Tibial artery (tissue), 4 donors: ENCODE measurements at regions not wholly inside any gene's neighbourhood (a gene's known extent, or its start where the extent isn't known, plus 50 kb on each side); places are given as distances from the start of the nearest gene placed in this dataset.

Experiments used
- DNase-seq, 2 donors: peaks; one replicate each; pipeline ENCODE4 v3.0.0-alpha.2; 2019
- H3K27ac ChIP-seq, 2 donors: fragments of 200-600 bp; sonication (generic) in 1 of 2; 1 replicate in 1 of 2; 2 replicates in 1 of 2; pipeline ENCODE4 v1.5.1; 2018 to 2019; ENCODE audit warnings: mild to moderate bottlenecking in 1 of 2
- H3K27me3 ChIP-seq, 2 donors: fragments of 200-600 bp; sonication (generic) in 1 of 2; one replicate each; pipeline versions ENCODE4 v1.5.1 to v1.6.0; 2016 to 2019
- H3K36me3 ChIP-seq, 3 donors: fragments of 200-600 bp; sonication (generic) in 2 of 3; one replicate each; pipeline ENCODE4 v1.5.1; 2016 to 2019; ENCODE audit warnings: mild to moderate bottlenecking in 2 of 3
- H3K4me1 ChIP-seq, 4 donors: fragments of 200-600 bp; sonication (generic) in 2 of 4; 1 replicate in 3 of 4; 2 replicates in 1 of 4; pipeline ENCODE4 v1.5.1; 2016 to 2019
- H3K4me3 ChIP-seq, 2 donors: fragments of 200-600 bp; sonication (generic) in 1 of 2; 1 replicate in 1 of 2; 2 replicates in 1 of 2; pipeline ENCODE4 v1.5.1; 2018 to 2019; ENCODE audit warnings: mild to moderate bottlenecking in 2 of 2
- H3K9me3 ChIP-seq, 3 donors: fragments of 200-600 bp; sonication (generic) in 1 of 3; one replicate each; pipeline ENCODE4 v1.5.1; 2016 to 2019
- intact Hi-C: fragments of 100-400 bp; cut with DNase I; formaldehyde crosslinking; loops from one replicate; pipeline ENCODE4 v1.15.0; 2023; ENCODE audit warnings: low total_unique reads
- TF ChIP-seq, protein P1 (sequence below), 2 experiments: fragments of 200-600 bp in 1 of 2; fragments of 450-650 bp in 1 of 2; IDR thresholded peaks; one replicate each; pipeline ENCODE4 v1.5.1; 2017 to 2019; ENCODE audit warnings: antibody characterized with exemption in 2 of 2, mild to moderate bottlenecking in 1 of 2, moderate library complexity in 1 of 2

- intact Hi-C loops = no loop called here
- TF ChIP-seq, protein P1, sequence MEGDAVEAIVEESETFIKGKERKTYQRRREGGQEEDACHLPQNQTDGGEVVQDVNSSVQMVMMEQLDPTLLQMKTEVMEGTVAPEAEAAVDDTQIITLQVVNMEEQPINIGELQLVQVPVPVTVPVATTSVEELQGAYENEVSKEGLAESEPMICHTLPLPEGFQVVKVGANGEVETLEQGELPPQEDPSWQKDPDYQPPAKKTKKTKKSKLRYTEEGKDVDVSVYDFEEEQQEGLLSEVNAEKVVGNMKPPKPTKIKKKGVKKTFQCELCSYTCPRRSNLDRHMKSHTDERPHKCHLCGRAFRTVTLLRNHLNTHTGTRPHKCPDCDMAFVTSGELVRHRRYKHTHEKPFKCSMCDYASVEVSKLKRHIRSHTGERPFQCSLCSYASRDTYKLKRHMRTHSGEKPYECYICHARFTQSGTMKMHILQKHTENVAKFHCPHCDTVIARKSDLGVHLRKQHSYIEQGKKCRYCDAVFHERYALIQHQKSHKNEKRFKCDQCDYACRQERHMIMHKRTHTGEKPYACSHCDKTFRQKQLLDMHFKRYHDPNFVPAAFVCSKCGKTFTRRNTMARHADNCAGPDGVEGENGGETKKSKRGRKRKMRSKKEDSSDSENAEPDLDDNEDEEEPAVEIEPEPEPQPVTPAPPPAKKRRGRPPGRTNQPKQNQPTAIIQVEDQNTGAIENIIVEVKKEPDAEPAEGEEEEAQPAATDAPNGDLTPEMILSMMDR (IDR thresholded peaks at IDR 0.05) = no peak
- Histone ChIP-seq H3K27ac (no peak overlapping the region), H3K27me3 (no peaks in the 10 kb centered on the region), H3K4me1 (no peaks in the 10 kb centered on the region), H3K9me3 (no peaks in the 10 kb centered on the region), H3K36me3 (no peaks in the 10 kb centered on the region), H3K4me3 (no peak overlapping the region)
- DNase-seq = no peak
These were observed 328.2 kb upstream of the DACH1 start for GRCh38 chr13:72195044-72195704.

- TF ChIP-seq, protein P1 (IDR thresholded peaks at IDR 0.05) = no peak
- no peak for DNase-seq
These were observed 327.5 kb upstream of the DACH1 start for GRCh38 chr13:72194523-72194922.

DNA sequence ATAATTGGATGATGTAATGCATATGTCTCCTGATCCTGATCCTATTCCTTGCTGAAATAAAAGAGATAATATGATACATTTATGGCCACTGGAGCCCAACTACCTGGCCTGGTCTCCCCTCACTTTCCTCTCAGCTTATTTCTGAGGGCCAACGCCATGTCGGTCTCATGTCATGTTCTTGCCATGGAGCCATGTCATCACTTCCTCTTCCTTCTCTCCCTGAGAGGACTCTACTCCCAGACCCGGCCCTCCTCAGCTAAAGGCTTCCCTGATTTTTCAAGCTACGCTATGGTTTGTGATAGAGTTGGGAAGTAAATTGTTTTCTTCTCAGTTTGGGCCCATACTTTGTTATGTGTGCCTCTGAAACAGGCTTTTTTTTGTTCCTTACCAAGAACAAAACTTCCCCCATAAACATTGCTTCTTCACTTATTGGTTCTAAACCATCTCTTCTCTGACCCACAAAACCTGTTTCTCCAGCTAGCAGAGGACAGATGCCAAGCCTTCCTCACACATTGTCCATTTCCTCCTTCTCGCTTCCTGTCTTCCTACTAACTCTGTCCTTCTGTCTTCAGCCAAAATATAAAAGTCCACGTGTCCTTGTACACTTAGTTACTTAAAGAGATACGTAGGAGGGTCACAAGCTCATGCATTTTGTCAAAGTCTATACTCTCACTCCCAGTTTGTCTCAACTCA is 319.9 kb upstream of the DACH1 start:
- intact Hi-C loops = no loop called here
- Histone ChIP-seq H3K4me1 (no peaks in the 10 kb centered on the region), H3K27ac (no peak overlapping the region), H3K27me3 (no peaks in the 10 kb centered on the region), H3K36me3 (no peaks in the 10 kb centered on the region), H3K4me3 (no peak overlapping the region), H3K9me3 (no peaks in the 10 kb centered on the region)
- no peak for DNase-seq
- TF ChIP-seq, protein P1 (IDR thresholded peaks at IDR 0.05) = no peak

More at GRCh38 chr13:72194523-72194922, 327.5 kb upstream of the DACH1 start:
- H3K27me3 ChIP-seq = no peaks in the 10 kb centered on the region
- no peaks in the 10 kb centered on the region for H3K36me3 ChIP-seq
- no peak overlapping the region for H3K4me3 ChIP-seq
- intact Hi-C loops = no loop called here
- H3K4me1 ChIP-seq = no peaks in the 10 kb centered on the region
- H3K27ac ChIP-seq = no peak overlapping the region
- H3K9me3 ChIP-seq = no peaks in the 10 kb centered on the region

GRCh38 chr13:72185776-72186175 is 318.8 kb upstream of the DACH1 start:
- TF ChIP-seq, protein P1 (IDR thresholded peaks at IDR 0.05) = no peak
- intact Hi-C loops = no loop called here

GRCh38 chr13:72181661-72182060 is 314.7 kb upstream of the DACH1 start:
- TF ChIP-seq, protein P1 (IDR thresholded peaks at IDR 0.05) = no peak
- H3K27me3 ChIP-seq = no peaks in the 10 kb centered on the region
- no peak for DNase-seq
- no peaks in the 10 kb centered on the region for H3K4me1 ChIP-seq
- H3K4me3 ChIP-seq = no peak overlapping the region
- no peak overlapping the region for H3K27ac ChIP-seq
- no peaks in the 10 kb centered on the region for H3K36me3 ChIP-seq
- H3K9me3 ChIP-seq = no peaks in the 10 kb centered on the region
- intact Hi-C loops = no loop called here

More at GRCh38 chr13:72185776-72186175, 318.8 kb upstream of the DACH1 start:
- no peak for DNase-seq
- no peak overlapping the region for H3K4me3 ChIP-seq
- H3K36me3 ChIP-seq = no peaks in the 10 kb centered on the region
- no peaks in the 10 kb centered on the region for H3K27me3 ChIP-seq
- H3K27ac ChIP-seq = no peak overlapping the region
- no peaks in the 10 kb centered on the region for H3K9me3 ChIP-seq
- no peaks in the 10 kb centered on the region for H3K4me1 ChIP-seq
